NK-92 treated with Interleukin-12 subunit alpha and Interleukin-12 subunit beta, amount 100 ng/mL, for 24 hours (cell line): ENCODE measurements at regions not wholly inside any gene's neighbourhood (a gene's known extent, or its start where the extent isn't known, plus 50 kb on each side); places are given as distances from the start of the nearest gene placed in this dataset.

ENCODE experiments used
- DNase-seq: peaks from one replicate; lab custom pipeline; 2025; lab: John Stamatoyannopoulos, UW

GRCh38 chr18:53754154-53754553, 470.3 kb downstream of the MBD2 start:
- no peak for DNase-seq

DNA sequence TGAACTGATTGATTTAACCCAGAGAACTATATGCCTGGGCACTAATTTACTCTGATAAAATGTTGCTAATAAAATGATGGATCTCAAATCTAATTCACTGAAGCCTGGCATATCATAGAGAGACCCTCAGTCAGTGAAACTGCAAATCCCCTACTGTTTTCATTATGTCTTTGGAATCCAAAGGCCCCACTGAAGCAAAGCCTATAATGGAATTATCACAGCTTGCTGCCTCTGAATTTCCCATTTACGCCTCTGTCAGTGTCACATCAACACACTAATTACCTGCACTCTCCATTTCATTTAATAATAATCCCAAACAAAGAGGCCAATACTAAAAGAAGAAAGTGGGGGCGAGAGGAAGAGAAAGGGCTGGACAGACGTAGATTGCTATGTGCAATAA, 470.9 kb downstream of the MBD2 start:
- DNase-seq = no peak

DNA sequence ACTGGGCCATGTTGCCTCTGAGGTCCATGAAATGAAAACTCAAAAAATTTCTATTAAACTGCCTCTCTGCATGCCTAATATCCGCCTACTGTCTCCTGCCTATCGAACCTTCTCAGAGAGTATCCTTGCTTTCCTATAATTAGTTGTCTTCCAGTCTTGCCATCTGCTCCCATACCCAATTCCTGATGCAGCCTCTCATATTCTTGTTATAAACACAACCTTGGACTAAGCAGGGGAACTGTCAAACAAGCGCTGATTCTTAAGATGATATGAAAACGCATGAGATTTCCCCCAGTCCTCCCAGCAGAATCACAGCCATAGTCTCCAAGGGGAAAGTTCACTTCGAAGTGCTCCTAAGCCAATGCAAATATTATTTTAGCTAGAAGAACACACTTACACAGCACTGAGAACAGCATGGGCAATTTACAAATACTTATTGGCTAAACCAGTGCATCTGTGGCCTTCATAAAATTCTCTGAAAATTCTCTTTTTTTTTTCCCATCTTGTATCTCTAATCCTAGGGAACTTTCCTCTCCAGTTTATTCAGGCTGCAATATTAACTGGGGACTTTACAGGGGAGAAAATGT, 471.6 kb downstream of the MBD2 start:
- no peak for DNase-seq

GRCh38 chr18:53749766-53750165, 474.7 kb downstream of the MBD2 start:
- no peak for DNase-seq

DNA sequence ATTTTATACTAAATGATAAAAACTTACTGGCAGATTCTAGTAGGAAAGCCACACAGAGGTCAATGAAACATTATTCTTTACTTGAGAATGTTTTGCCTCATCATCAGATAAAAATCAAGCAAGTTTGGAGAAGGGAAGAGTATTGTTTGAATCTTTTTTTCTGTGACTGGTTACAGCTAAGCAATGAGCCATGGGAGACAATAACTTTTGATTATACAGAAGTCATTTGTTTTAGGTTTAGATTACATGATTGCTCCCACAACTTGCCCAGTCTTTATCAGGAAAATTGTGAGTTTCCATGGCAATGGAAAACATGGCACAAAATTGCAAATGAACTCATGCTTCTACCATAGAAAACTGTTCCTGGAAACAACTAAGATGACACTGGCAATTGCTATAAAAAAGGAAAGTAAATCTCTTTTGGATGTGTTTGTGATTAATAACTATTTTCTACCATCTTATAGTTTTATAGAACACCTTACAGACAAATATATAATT, 476.8 kb downstream of the MBD2 start:
- DNase-seq = no peak

DNA sequence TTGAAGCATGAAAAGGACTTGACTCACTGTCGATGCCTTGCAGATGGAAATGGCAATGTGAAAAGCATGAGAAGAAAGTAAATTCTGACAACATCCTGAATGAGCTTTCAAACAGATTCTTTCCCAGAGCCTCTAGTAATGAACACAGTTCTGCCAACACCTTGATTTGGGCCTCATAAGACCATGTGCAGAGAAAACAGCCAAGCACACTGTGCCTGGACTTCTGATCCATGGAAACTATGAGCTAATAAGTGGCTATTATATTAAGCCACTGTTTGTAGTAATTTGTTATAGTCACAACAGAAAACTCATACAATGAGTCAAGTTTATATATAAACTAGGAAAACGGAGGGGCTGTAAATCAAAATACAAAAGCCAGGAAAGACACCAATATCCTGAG, 477.3 kb downstream of the MBD2 start:
- DNase-seq = no peak

GRCh38 chr18:53745986-53746385, 478.5 kb downstream of the MBD2 start:
- no peak for DNase-seq

GRCh38 chr18:53745224-53745967, 479.1 kb downstream of the MBD2 start:
- no peak for DNase-seq

- DNase-seq = no peak
Observed at GRCh38 chr18:53739700-53740099, 484.8 kb downstream of the MBD2 start.

DNA sequence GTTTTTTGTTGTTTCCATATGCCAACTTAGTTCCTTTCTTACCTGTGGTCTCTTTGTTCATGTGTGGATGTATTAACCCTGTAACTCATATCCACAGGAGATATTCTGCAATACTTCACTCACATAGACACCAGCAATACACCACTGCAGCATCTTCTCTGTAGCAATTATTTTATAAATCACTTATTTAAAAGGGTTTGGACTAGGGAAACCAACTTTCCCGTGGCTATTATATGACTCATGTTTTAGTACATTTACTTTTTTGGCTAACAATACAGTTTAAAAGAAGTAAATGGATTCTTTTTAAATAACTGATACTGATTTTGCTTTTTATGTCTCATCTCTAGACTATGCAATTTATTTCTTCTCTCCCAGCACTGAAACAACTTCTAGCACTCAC, 488.9 kb downstream of the MBD2 start:
- DNase-seq = no peak

- no peak for DNase-seq
Observed at GRCh38 chr18:53715243-53715853, 509.1 kb downstream of the MBD2 start.

GRCh38 chr18:53710080-53710479, 514.4 kb downstream of the MBD2 start:
- DNase-seq = no peak

DNA sequence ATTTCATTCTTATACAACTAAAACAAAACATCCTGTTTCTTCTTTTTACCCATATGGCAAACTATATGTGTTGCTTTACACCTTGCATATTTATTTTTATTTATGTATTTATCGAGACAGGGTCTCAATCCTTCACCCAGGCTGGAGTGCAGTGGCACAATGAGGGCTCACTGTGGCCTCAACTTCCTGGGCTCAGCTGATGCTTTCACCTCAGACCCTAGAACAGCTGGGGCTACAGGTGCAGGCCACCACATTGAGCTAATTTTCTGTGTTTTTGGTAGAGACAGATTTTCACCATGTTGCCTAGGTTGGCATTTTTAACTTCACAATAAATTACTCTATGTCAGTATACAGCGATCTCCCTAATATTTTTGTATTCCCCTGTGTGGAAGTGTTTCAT, 522.0 kb downstream of the MBD2 start:
- no peak for DNase-seq

DNA sequence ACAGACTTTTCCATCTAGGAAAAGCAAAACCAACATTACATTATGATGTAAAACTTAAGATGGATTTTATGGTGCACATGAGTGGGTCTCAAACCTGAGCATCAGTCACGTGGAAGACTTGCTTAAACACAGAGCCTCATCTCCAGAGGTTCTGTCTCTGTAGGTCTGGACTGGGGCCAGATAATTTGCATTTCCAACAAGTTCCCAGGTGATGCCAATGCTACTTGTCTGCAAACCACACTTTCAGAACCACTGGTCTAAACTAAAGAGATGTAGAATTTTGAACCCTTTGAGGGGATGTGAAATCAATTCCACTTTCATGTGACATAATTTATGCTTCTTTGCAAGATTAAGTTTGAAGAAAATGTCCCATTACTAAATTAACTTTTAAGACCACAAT, 522.8 kb downstream of the MBD2 start:
- no peak for DNase-seq

- no peak for DNase-seq
Observed at GRCh38 chr18:53698907-53699306, 525.6 kb downstream of the MBD2 start.

- no peak for DNase-seq
Observed at GRCh38 chr18:53689886-53690285, 534.6 kb downstream of the MBD2 start.

- DNase-seq = no peak
Observed at GRCh38 chr18:53686965-53687364, 537.5 kb downstream of the MBD2 start.

GRCh38 chr18:53682796-53683195, 541.7 kb downstream of the MBD2 start:
- no peak for DNase-seq

GRCh38 chr18:53677480-53677879, 547.0 kb downstream of the MBD2 start:
- no peak for DNase-seq

DNA sequence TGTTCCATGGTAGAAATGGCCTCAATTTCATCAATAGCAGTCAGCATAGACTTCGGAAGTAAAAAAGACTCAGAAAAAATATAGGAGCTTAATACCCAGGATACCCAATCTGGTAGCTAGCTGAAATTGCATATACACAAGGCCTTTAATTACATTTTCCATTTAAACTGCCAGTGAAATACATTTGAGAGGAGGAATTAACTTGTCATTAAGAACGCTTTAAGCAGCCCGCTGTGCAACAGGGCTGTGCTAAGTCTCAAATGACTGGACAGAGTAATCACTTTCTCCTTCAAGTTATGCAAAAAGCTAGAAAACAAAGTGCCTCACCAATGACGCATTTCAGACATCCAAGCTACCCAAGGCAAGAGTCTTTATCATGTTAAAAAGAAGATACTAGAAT, 558.8 kb downstream of the MBD2 start:
- DNase-seq = no peak

DNA sequence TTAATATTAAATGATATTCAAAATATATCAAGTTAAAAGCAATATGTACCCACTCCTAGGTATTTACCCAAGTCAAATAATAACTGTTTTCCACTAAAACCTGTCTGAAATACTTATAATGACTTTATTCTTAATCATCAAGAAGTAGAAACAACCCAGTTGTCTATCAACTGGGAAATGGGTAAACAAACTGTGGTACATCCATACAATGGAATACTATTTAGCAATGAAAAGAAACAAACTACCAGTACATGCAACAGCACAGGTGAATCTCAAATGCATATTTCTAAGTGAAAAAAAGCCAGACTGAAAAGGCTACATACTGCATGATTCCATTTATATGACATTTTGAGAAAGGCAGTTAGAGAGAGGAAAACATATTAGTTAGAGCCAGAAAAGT, 559.9 kb downstream of the MBD2 start:
- no peak for DNase-seq

DNA sequence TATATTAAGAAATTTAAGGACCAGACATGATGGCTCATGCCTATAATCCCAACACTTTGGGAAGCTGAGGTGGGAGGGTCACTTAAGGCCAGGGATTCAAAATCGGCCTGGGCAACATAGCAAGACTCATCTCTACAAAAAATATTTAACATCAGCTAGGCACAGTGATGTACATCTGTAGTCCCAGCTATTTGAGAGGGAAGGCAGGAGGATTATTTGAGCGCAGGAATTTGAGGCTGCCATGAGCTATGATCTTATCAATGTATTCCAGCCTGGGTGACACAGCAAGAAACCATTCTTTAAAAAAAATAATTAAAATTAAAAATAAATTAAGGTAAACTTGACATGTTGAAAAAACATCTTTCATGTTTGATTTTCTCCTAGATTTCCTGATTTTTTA, 564.2 kb downstream of the MBD2 start:
- DNase-seq = no peak

- DNase-seq = no peak
Observed at GRCh38 chr18:53657257-53657656, 567.2 kb downstream of the MBD2 start.
